ENCODE measurements at regions not wholly inside any gene's neighbourhood (a gene's known extent, or its start where the extent isn't known, plus 50 kb on each side); places are given as distances from the start of the nearest gene placed in this dataset.

GRCh38 chr16:7218936-7219335 is 113.7 kb upstream of the RBFOX1 start:
- Histone ChIP-seq H3K36me3 (no peaks in the 10 kb centered on the region), H3K27ac (no peak overlapping the region), H3K4me1 (ENCODE audit: control insufficient read depth in 1 of 2, low read depth in 2 of 2) (no peaks in the 10 kb centered on the region), H3K4me3 (no peak overlapping the region), H3K9me3 (no peaks in the 10 kb centered on the region), H3K27me3 (replicated peaks; ENCODE audit: insufficient read depth) (no peaks in the 10 kb centered on the region)
- TF ChIP-seq, protein P1, sequence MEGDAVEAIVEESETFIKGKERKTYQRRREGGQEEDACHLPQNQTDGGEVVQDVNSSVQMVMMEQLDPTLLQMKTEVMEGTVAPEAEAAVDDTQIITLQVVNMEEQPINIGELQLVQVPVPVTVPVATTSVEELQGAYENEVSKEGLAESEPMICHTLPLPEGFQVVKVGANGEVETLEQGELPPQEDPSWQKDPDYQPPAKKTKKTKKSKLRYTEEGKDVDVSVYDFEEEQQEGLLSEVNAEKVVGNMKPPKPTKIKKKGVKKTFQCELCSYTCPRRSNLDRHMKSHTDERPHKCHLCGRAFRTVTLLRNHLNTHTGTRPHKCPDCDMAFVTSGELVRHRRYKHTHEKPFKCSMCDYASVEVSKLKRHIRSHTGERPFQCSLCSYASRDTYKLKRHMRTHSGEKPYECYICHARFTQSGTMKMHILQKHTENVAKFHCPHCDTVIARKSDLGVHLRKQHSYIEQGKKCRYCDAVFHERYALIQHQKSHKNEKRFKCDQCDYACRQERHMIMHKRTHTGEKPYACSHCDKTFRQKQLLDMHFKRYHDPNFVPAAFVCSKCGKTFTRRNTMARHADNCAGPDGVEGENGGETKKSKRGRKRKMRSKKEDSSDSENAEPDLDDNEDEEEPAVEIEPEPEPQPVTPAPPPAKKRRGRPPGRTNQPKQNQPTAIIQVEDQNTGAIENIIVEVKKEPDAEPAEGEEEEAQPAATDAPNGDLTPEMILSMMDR (IDR thresholded peaks at IDR 0.05) = no peak
- DNase-seq (ENCODE audit: low spot score) = no peak
- ATAC-seq (ENCODE audit: insufficient number of reproducible peaks, low FRiP score, low read depth) = no peak

- H3K27ac ChIP-seq = no peak overlapping the region
- TF ChIP-seq, protein P1 (IDR thresholded peaks at IDR 0.05) = no peak
- H3K4me1 ChIP-seq (ENCODE audit: control insufficient read depth in 1 of 2, low read depth in 2 of 2) = no peaks in the 10 kb centered on the region
- no peak for DNase-seq (ENCODE audit: low spot score)
- ATAC-seq (ENCODE audit: insufficient number of reproducible peaks, low FRiP score, low read depth) = no peak
- no peak overlapping the region for H3K4me3 ChIP-seq
- H3K36me3 ChIP-seq = no peaks in the 10 kb centered on the region
- no peaks in the 10 kb centered on the region for H3K27me3 ChIP-seq (replicated peaks; ENCODE audit: insufficient read depth)
- H3K9me3 ChIP-seq = no peaks in the 10 kb centered on the region
Observed at GRCh38 chr16:7217797-7218196, 114.8 kb upstream of the RBFOX1 start.

- Histone ChIP-seq H3K4me3 (no peak overlapping the region), H3K27me3 (replicated peaks; ENCODE audit: insufficient read depth) (no peaks in the 10 kb centered on the region), H3K9me3 (no peaks in the 10 kb centered on the region), H3K27ac (no peak overlapping the region), H3K36me3 (no peaks in the 10 kb centered on the region), H3K4me1 (ENCODE audit: control insufficient read depth in 1 of 2, low read depth in 2 of 2) (no peaks in the 10 kb centered on the region)
- ATAC-seq (ENCODE audit: insufficient number of reproducible peaks, low FRiP score, low read depth) (no peak), DNase-seq (ENCODE audit: low spot score) (no peak)
- TF ChIP-seq, protein P1 (IDR thresholded peaks at IDR 0.05) = no peak
Observed at GRCh38 chr16:7216719-7217118, 115.9 kb upstream of the RBFOX1 start.

DNA sequence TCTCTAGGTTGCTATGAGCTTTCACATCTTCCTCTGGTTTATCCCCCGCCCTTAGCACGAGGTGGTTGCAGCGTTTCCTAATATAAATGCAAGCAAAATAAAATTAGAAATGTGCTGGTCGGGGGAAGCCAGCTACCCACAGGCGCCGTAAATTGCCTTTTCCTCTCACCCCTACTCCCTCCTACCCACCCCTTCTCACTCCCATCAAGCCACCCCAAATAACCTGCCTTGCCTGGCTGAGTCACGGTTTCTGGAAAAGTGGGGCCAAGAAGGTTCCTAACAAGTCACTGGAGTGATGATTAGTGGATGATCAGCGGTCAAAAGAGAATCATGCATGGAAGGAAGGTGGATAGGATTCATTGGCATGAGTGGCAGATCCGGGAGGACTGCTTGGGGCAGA is 120.9 kb upstream of the RBFOX1 start:
- no peak overlapping the region for H3K27ac ChIP-seq
- H3K4me1 ChIP-seq (ENCODE audit: control insufficient read depth in 1 of 2, low read depth in 2 of 2) = no peaks in the 10 kb centered on the region
- no peak for DNase-seq (ENCODE audit: low spot score)
- no peaks in the 10 kb centered on the region for H3K9me3 ChIP-seq
- no peaks in the 10 kb centered on the region for H3K36me3 ChIP-seq
- TF ChIP-seq, protein P1 (IDR thresholded peaks at IDR 0.05) = no peak
- no peaks in the 10 kb centered on the region for H3K27me3 ChIP-seq (replicated peaks; ENCODE audit: insufficient read depth)
- H3K4me3 ChIP-seq = no peak overlapping the region
- ATAC-seq (ENCODE audit: insufficient number of reproducible peaks, low FRiP score, low read depth) = no peak

- H3K27me3 ChIP-seq (replicated peaks; ENCODE audit: insufficient read depth) = no peaks in the 10 kb centered on the region
- no peaks in the 10 kb centered on the region for H3K9me3 ChIP-seq
- no peak overlapping the region for H3K4me3 ChIP-seq
- DNase-seq (ENCODE audit: low spot score) (no peak), ATAC-seq (ENCODE audit: insufficient number of reproducible peaks, low FRiP score, low read depth) (no peak)
- H3K36me3 ChIP-seq = no peaks in the 10 kb centered on the region
- no peak overlapping the region for H3K27ac ChIP-seq
- no peaks in the 10 kb centered on the region for H3K4me1 ChIP-seq (ENCODE audit: control insufficient read depth in 1 of 2, low read depth in 2 of 2)
- TF ChIP-seq, protein P1 (IDR thresholded peaks at IDR 0.05) = no peak
Observed at GRCh38 chr16:7209598-7209997, 123.0 kb upstream of the RBFOX1 start.

All from thoracic aorta (tissue), 2 donors.